NOMO-1 treated with DMSO at 0.1 percent for 48 hours (cell line): ENCODE measurements at regions not wholly inside any gene's neighbourhood (a gene's known extent, or its start where the extent isn't known, plus 50 kb on each side); places are given as distances from the start of the nearest gene placed in this dataset.
A peak's percentile ranks its signal among the peaks of the same experiment; 100 is the strongest.

Experiments used
- DNase-seq: peaks from one replicate; lab custom pipeline; 2025; ENCODE audit not compliant: unreplicated experiment; lab: John Stamatoyannopoulos, UW

GRCh38 chr10:117914334-117914733 is 132.4 kb downstream of the RAB11FIP2 start:
- DNase-seq, result no peak

- no peak for DNase-seq
These were observed 125.8 kb downstream of the RAB11FIP2 start for GRCh38 chr10:117920956-117921355.

GRCh38 chr10:117921421-117921820 is 125.3 kb downstream of the RAB11FIP2 start:
- DNase-seq, result no peak

- no peak for DNase-seq
These were observed 121.9 kb downstream of the RAB11FIP2 start for GRCh38 chr10:117924820-117925219.

GRCh38 chr10:117925369-117925768 is 121.4 kb downstream of the RAB11FIP2 start:
- no peak for DNase-seq

- peak; percentile 11 for DNase-seq
These were observed 120.2 kb downstream of the RAB11FIP2 start for GRCh38 chr10:117926491-117926890.

- no peak for DNase-seq
These were observed 119.4 kb downstream of the RAB11FIP2 start for GRCh38 chr10:117927332-117927731.

GRCh38 chr10:117927871-117928270 is 118.9 kb downstream of the RAB11FIP2 start:
- no peak for DNase-seq

GRCh38 chr10:117928281-117928680 is 118.5 kb downstream of the RAB11FIP2 start:
- no peak for DNase-seq

- DNase-seq, result no peak
These were observed 118.0 kb downstream of the RAB11FIP2 start for GRCh38 chr10:117928741-117929140.

- no peak for DNase-seq
These were observed 117.2 kb downstream of the RAB11FIP2 start for GRCh38 chr10:117929327-117930067.

- DNase-seq, result no peak
These were observed 115.7 kb downstream of the RAB11FIP2 start for GRCh38 chr10:117931078-117931477.

GRCh38 chr10:117933036-117933435 is 113.7 kb downstream of the RAB11FIP2 start:
- DNase-seq, result no peak

- no peak for DNase-seq
These were observed 112.3 kb downstream of the RAB11FIP2 start for GRCh38 chr10:117934477-117934876.

GRCh38 chr10:117936141-117936540 is 110.6 kb downstream of the RAB11FIP2 start:
- peak; percentile 30 for DNase-seq

GRCh38 chr10:117936566-117936965 is 110.2 kb downstream of the RAB11FIP2 start:
- no peak for DNase-seq

- no peak for DNase-seq
These were observed 109.8 kb downstream of the RAB11FIP2 start for GRCh38 chr10:117936976-117937375.

- no peak for DNase-seq
These were observed 108.6 kb downstream of the RAB11FIP2 start for GRCh38 chr10:117938104-117938503.

- no peak for DNase-seq
These were observed 104.5 kb downstream of the RAB11FIP2 start for GRCh38 chr10:117942226-117942625.

GRCh38 chr10:117944676-117945447 is 101.9 kb downstream of the RAB11FIP2 start:
- DNase-seq, result peak; percentile 45

- no peak for DNase-seq
These were observed 101.1 kb downstream of the RAB11FIP2 start for GRCh38 chr10:117945651-117946050.

GRCh38 chr10:117946525-117947070 is 100.1 kb downstream of the RAB11FIP2 start:
- DNase-seq, result peak; percentile 40
